HG03558 (cell line): ENCODE measurements at regions not wholly inside any gene's neighbourhood (a gene's known extent, or its start where the extent isn't known, plus 50 kb on each side); places are given as distances from the start of the nearest gene placed in this dataset.
"Not testable (repeated sequence)": the region's sequence is repeated elsewhere in the genome, so short reads cannot be mapped to it uniquely, and the experiment has no call there.

Experiments
- ATAC-seq: cut with Tn5 transposase; IDR thresholded peaks from one replicate; pipeline ENCODE4 v1.9.1; 2021; ENCODE audit warnings: moderate number of reproducible peaks; ENCODE audit not compliant: unreplicated experiment; ENCODE audit errors: extremely low read depth

GRCh38 chr6:54541541-54541940 is 233.3 kb downstream of the TINAG start:
- no peak for ATAC-seq

GRCh38 chr6:54559136-54559535 is 250.9 kb downstream of the TINAG start:
- no peak for ATAC-seq

DNA sequence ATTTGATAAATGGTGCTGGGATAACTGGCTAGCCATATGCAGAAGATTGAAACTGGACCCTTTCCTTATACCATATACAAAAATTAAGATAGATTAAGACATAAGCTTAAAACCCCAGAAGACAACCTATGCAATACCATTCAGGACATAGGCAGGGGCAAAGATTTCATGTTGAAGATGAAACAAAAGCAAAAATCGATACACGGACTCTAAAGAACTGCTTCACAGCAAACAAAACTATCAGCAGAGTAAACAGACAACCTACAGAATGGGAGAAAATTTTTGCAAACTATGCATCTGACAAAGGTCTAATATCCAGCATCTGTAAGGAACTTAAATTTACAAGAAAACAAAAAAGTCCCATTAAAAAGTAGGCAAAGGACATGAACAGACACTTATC is 255.9 kb downstream of the TINAG start:
- not testable (repeated sequence) for ATAC-seq

DNA sequence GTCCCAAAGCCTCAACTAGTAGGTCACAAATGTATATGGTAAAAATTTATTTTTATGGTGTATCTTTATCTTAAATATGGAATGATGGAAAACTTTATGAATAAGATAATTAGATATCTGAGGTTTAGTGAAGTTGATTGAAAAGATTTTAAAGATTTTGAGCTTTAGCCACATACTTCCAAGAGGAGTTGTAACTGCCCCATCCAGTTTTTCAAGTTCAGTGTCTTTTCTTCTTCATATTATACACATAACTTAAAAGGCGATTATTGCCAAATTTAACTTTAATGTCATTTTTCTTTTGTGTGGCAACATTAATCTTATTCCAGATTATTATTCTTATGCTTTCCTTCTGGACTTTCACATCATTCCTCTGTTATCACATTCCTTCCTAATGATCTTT is 266.4 kb downstream of the TINAG start:
- no peak for ATAC-seq

DNA sequence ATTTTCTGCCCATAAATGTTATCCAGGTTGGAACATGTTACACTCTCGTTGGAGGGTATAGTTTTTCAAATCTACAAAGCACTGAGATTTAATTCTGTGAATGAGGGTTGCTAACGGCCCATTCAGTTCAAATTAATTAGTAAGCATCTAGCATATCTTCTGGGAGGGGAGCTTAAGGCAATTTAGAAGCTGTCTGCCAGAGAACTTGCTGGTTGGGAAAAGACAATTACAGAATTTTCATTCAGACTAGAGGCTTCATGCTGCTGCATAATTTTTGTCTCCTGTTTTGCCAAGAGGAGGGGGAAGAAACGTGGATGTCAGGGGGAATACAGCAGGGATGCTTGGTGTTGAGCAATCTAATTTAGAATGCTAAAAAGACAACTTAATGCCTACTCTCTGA is 268.3 kb upstream of the FAM83B start:
- no peak for ATAC-seq

- no peak for ATAC-seq
These were observed 267.6 kb upstream of the FAM83B start for GRCh38 chr6:54579011-54579410.

- no peak for ATAC-seq
These were observed 260.3 kb upstream of the FAM83B start for GRCh38 chr6:54586251-54586650.

DNA sequence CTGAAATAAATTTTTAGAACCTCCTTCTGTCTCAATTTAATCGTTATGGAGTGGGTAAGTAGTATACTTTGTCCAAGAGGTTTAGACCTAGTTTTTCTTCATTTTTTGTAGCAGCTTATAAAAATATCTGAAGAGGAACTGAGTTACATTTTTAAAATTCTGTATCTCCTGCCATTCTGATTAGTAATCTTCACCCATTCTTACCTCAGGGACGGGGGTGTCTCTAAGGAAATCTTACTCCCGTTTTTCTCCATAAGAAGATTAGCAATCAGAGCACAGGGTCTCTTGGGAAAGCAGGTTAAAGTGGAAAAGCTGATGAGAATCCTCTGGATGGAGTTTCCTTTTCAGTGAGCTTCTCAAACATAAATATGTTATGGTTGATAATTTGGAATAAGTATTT is 259.3 kb upstream of the FAM83B start:
- no peak for ATAC-seq

DNA sequence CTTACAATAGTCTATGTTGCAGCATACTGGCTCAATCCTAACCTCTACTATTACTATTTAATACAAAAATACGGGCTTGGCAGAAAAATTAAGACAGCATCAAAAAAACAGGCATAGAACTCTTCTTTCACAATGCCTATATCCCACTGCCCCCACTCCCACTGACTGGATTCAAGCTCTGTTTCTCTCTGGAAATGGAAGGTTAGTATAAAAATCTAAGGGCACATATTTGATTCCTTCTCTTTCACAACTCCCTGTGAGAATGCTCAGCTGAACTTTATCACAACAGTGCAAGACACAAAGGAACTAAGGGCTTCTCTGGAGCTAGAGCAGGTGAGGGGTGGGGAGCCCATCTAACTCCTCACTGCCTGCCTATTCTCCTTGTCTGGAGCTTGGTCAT is 258.4 kb upstream of the FAM83B start:
- no peak for ATAC-seq

DNA sequence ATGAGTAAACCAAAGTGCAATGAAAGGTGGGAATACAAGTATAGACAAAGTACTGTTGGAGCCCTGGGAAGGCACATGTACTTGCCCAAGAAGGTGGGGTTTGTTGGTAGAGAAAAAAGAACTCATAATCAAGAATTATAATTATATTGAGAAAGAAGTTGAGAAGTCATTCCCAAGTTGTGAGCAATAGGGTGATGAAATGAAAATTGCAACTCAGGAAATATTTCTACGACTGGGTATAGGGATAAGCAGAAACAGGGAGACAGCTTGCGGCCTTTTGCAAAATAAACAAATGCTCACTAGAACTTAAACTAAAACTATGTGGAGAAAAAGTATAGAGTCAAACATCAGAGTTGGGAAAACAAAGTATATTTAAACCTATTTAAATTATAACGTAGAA is 250.7 kb upstream of the FAM83B start:
- ATAC-seq: no peak

- ATAC-seq: no peak
These were observed 247.7 kb upstream of the FAM83B start for GRCh38 chr6:54598787-54599313.

DNA sequence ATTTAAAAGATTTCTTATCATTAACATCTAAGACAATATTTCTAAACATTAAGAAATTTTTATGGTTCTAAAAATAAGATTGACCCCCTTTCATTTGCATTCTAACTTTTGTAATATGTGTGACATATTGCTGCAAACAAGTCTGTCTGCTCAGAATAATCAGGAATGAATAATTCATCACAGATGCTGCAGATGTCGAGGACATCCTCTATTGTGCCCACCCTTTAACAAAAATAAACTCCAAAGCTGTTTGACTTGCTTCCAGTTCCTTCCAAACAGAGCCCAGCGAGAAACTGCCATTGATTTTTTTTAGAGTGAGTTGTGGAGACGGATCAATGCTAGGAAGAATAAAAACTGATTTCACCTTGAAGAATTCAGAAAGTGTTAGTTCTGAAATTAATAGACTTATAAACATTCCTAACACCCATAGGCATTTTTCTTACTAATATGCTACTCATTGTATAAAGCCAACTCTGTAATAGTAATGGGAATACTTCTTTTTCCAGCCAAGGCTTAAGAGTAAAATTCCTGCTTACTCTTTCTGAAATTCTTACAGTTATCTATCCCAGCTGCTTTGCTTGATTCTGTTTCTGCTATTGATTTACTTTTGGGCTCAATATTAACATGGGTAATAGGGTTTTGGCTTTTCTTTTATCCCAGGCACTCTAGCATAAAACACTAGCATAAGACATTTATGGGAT is 244.8 kb upstream of the FAM83B start:
- ATAC-seq: no peak

GRCh38 chr6:54602591-54602990 is 244.0 kb upstream of the FAM83B start:
- ATAC-seq: no peak

DNA sequence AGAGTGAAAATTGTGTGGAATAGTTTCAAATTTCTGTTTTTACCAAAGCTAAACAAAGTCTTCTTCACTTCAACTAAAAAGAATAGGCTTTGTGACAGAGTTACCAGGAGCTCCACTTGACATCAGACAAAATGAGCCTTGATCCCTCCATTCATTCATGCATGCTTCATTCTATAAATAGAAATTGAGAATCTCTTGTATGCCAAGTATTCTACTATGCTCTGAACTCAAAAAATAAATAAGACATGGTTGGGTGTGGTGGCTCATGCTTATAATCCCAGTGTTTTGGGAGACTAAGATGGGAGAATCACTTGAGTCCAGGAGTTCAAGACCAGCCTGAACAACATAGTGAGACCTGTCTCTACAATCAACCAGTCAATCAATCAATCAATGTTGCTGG is 236.6 kb upstream of the FAM83B start:
- no peak for ATAC-seq

DNA sequence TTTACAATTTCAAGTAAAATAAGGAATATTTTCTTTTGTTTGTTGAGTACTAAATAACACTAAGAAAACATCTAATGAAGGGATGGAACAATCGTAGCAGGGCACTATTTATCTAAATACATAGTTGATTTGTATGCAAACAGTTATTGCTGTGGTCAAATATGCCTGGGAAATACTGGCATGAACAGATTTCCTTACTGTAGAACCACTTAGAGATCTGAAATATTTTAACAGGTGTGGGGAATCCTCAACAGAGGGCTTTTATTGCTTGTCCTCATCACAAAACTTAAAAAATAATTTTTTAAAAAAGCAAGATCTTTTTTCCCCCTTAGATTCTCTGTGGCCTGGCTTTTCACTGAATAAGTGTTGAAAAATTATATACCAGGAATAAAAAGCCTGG is 233.0 kb upstream of the FAM83B start:
- no peak for ATAC-seq

- ATAC-seq: no peak
These were observed 231.9 kb upstream of the FAM83B start for GRCh38 chr6:54614499-54615195.

DNA sequence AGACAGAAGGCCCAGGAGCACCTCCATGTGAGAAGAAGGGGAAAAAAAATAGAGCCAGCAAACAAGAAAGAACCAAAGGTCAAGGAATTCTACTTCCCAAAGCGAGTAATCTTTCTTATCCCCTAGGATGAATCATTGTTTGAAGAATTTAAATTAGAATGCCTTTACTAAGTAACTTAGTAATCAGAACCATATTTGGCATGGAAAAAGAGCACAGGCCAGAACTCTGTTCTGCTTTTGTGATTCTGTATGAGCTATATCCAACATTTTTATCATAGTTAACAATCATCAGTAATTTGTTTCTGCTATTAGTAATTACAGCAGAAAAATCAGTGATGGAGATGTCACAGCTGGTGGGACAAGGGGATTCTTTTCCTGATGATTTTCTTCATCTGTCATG is 228.8 kb upstream of the FAM83B start:
- no peak for ATAC-seq

DNA sequence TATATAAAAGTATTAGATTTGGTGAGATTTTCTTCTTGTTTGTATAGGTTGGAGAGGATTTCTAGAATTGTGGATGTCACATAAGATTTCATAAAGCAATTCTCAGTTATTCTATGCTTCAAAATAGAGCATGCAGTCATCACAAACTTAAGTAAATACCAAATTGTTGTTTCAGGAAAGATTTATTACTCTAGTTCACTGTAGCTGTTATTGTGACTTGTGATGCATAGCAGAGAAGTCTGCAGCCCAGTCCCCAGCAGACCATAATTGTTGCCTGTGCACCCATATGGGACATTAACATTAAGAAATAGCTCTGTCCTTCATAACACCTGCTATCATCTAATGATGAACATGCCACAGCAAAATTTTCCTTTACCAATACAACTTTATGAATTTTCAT is 228.0 kb upstream of the FAM83B start:
- ATAC-seq: no peak

GRCh38 chr6:54619102-54619501 is 227.5 kb upstream of the FAM83B start:
- ATAC-seq: no peak

GRCh38 chr6:54621285-54621684 is 225.3 kb upstream of the FAM83B start:
- ATAC-seq: no peak

DNA sequence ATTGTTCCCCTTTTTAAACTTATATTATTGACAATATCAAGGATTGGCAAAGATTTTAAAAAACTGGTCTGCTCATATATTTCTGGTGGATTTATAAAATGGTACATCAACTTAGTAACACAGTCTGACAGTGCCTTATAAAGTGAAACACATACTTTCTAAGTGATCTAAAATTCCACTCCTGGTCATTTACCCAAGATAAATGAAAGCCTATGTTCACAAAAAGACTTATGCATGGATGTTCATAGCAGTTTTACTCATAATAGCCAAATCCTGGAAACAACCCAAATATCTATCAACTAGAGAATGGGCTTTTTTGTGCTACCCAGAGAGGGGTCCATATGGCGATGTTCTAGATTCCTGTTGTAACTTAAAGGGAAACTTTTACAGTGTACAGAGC is 222.4 kb upstream of the FAM83B start:
- no peak for ATAC-seq

DNA sequence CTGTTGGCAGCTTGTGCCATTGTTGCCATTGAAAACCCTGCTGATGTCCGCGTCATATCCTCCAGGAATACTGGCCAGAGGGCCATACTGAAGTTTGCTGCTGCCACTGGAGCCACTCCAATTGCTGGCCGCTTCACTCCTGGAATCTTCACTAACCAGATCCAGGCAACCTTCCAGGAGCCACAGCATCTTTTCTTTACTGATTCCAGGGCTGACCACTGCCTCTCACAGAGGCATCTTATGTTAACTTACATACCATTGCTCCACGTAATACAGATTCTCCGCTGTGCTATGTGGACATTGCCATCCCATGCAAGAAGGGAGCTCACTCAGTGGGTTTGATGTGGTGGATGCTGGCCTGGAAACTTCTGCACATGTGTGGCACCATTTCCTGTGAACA is 221.8 kb upstream of the FAM83B start:
- no peak for ATAC-seq
